GM23248 (cell line): ENCODE measurements at regions not wholly inside any gene's neighbourhood (a gene's known extent, or its start where the extent isn't known, plus 50 kb on each side); places are given as distances from the start of the nearest gene placed in this dataset.

Source experiments
- EZH2 ChIP-seq: fragments of 200-600 bp; sonication (generic); IDR thresholded peaks from 2 replicates; pipeline ENCODE4 v1.6.1; 2018; ENCODE audit warnings: antibody characterized with exemption, mild to moderate bottlenecking; ENCODE audit not compliant: insufficient read depth, poor library complexity, severe bottlenecking
- EZH2phosphoT487 ChIP-seq: fragments of 200-600 bp; sonication (generic); IDR thresholded peaks from 2 replicates; pipeline ENCODE4 v1.6.1; 2018; ENCODE audit warnings: antibody characterized with exemption, moderate library complexity, mild to moderate bottlenecking, low read depth; ENCODE audit not compliant: insufficient read depth

DNA sequence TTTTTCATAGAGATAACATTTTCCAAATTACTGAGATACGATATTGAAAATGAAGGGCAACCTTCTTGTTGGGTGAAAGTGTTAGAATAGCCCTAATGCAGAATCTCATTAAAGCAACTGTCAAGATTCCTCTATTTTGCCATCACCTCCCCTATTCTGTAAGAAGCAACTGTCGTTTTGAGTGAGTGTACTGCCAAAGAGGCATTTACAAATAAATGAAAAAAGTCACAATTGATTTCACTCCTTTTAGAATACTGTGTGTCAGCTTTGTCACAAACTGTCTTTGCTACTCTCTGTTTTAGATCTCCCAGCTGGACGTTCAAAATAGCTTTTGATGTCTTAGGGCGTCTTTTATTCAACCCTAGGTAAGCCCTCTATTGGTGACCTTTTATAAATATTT lies 322.8 kb upstream of the NAALADL2 start:
- TF ChIP-seq EZH2 (no peak), EZH2phosphoT487 (no peak)
